ENCODE measurements at regions not wholly inside any gene's neighbourhood (a gene's known extent, or its start where the extent isn't known, plus 50 kb on each side); places are given as distances from the start of the nearest gene placed in this dataset.

DNA sequence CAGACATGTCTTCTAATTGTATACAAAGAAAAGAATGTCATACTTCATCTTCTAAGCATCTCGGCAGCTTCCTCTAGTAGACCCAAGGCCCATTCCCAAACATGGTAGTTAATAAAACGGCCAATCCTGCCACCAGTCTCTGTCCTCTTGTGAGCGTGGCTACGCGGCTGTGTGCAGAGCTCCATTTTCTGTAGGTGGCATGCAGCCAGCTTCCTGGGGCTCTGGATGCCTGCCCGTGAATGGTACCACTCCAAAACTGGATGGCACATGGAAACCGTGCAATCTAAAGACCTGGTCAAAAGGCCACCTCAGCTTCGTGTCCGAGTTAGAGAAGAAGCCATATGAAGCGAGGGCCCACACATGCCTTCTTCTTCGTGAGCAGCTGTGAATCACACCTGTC is 110.7 kb downstream of the SIPA1L2 start:
- H3K27me3 ChIP-seq (ENCODE audit: control insufficient read depth, extremely low read depth, insufficient read depth, low read length) = no peaks in the 10 kb centered on the region
- no peaks in the 10 kb centered on the region for H3K79me2 ChIP-seq (ENCODE audit: control insufficient read depth, insufficient read depth, low read length)
- no peak for TF ChIP-seq EZH2 (IDR thresholded peaks at IDR 0.05; ENCODE audit: low read length)
- TF ChIP-seq, protein P1, sequence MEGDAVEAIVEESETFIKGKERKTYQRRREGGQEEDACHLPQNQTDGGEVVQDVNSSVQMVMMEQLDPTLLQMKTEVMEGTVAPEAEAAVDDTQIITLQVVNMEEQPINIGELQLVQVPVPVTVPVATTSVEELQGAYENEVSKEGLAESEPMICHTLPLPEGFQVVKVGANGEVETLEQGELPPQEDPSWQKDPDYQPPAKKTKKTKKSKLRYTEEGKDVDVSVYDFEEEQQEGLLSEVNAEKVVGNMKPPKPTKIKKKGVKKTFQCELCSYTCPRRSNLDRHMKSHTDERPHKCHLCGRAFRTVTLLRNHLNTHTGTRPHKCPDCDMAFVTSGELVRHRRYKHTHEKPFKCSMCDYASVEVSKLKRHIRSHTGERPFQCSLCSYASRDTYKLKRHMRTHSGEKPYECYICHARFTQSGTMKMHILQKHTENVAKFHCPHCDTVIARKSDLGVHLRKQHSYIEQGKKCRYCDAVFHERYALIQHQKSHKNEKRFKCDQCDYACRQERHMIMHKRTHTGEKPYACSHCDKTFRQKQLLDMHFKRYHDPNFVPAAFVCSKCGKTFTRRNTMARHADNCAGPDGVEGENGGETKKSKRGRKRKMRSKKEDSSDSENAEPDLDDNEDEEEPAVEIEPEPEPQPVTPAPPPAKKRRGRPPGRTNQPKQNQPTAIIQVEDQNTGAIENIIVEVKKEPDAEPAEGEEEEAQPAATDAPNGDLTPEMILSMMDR (optimal IDR thresholded peaks at IDR 0.05 in 1 of 3, IDR thresholded peaks at IDR 0.05 in 1 of 3, conservative IDR thresholded peaks at IDR 0.05 in 1 of 3; ENCODE audit: extremely low read depth in 1 of 3, insufficient read depth in 2 of 3, low read length in 3 of 3) = no peak
- no peaks in the 10 kb centered on the region for H3K36me3 ChIP-seq (ENCODE audit: control insufficient read depth in 2 of 2, extremely low read depth in 1 of 2, insufficient read depth in 2 of 2, low read length in 2 of 2)
- H3K9me3 ChIP-seq (ENCODE audit: control insufficient read depth, low read depth, low read length) = no peaks in the 10 kb centered on the region
- dilution Hi-C loops (cut with MboI; ENCODE audit: extremely low pct_ligation_motif_present, low sequenced_read_pairs) = no loop called here
- no peak overlapping the region for H3K4me2 ChIP-seq (ENCODE audit: control insufficient read depth, extremely low read depth, insufficient read depth, low read depth, low read length)
- peaks cover 6% of the 10 kb centered on the region for H3K4me1 ChIP-seq (ENCODE audit: control insufficient read depth, extremely low read depth, insufficient read depth, low read length)
- no peak overlapping the region for H3K9ac ChIP-seq (ENCODE audit: control insufficient read depth, extremely low read depth, insufficient read depth, low read length)
- FAIRE-seq = no peak
- H3K9me1 ChIP-seq (ENCODE audit: control insufficient read depth, extremely low read depth, insufficient read depth, low read length) = no peaks in the 10 kb centered on the region
- no peak overlapping the region for H3K27ac ChIP-seq (ENCODE audit: control insufficient read depth, insufficient read depth, low read length)
- no peak overlapping the region for H2AFZ ChIP-seq (ENCODE audit: control insufficient read depth, low read length)
- no peak for DNase-seq (ENCODE audit: low read depth, low spot score)
- H4K20me1 ChIP-seq (ENCODE audit: control insufficient read depth, extremely low read depth, insufficient read depth, low read length) = no peaks in the 10 kb centered on the region
- no peak overlapping the region for H3K4me3 ChIP-seq (ENCODE audit: control insufficient read depth in 2 of 3, extremely low read depth in 1 of 3, insufficient read depth in 2 of 3, low read depth in 1 of 3, low read length in 3 of 3)

DNA sequence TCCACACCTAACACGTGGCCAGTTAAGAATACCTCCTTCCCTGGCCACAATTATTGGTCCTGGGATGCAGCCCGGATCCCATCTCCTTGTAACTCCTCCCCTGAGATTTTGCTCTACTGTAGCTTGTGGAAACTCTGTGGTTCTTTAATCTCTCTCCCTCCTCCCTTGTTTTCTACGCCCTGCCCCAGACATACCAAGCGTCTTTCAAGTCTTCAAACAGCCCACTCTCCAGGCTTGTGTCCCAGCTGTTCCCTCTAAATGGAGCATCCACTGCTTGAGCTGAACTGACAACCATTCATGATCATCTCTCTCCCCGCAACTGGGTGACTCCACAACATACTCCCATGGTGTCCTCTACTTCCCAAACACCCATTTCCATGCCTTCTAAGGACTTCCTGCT is 111.6 kb downstream of the SIPA1L2 start:
- Histone ChIP-seq H3K27me3 (ENCODE audit: control insufficient read depth, extremely low read depth, insufficient read depth, low read length) (no peaks in the 10 kb centered on the region), H3K36me3 (ENCODE audit: control insufficient read depth in 2 of 2, extremely low read depth in 1 of 2, insufficient read depth in 2 of 2, low read length in 2 of 2) (no peaks in the 10 kb centered on the region), H3K9ac (ENCODE audit: control insufficient read depth, extremely low read depth, insufficient read depth, low read length) (no peak overlapping the region), H3K4me2 (ENCODE audit: control insufficient read depth, extremely low read depth, insufficient read depth, low read depth, low read length) (no peak overlapping the region), H3K27ac (ENCODE audit: control insufficient read depth, insufficient read depth, low read length) (no peak overlapping the region), H2AFZ (ENCODE audit: control insufficient read depth, low read length) (no peak overlapping the region), H3K79me2 (ENCODE audit: control insufficient read depth, insufficient read depth, low read length) (no peaks in the 10 kb centered on the region), H3K4me3 (ENCODE audit: control insufficient read depth in 2 of 3, extremely low read depth in 1 of 3, insufficient read depth in 2 of 3, low read depth in 1 of 3, low read length in 3 of 3) (no peak overlapping the region), H4K20me1 (ENCODE audit: control insufficient read depth, extremely low read depth, insufficient read depth, low read length) (no peaks in the 10 kb centered on the region), H3K9me3 (ENCODE audit: control insufficient read depth, low read depth, low read length) (no peaks in the 10 kb centered on the region), H3K4me1 (ENCODE audit: control insufficient read depth, extremely low read depth, insufficient read depth, low read length) (peaks cover 6% of the 10 kb centered on the region), H3K9me1 (ENCODE audit: control insufficient read depth, extremely low read depth, insufficient read depth, low read length) (no peaks in the 10 kb centered on the region)
- no peak for FAIRE-seq
- TF ChIP-seq, protein P1 (optimal IDR thresholded peaks at IDR 0.05 in 1 of 3, IDR thresholded peaks at IDR 0.05 in 1 of 3, conservative IDR thresholded peaks at IDR 0.05 in 1 of 3; ENCODE audit: extremely low read depth in 1 of 3, insufficient read depth in 2 of 3, low read length in 3 of 3) = no peak
- no peak for TF ChIP-seq EZH2 (IDR thresholded peaks at IDR 0.05; ENCODE audit: low read length)
- dilution Hi-C loops (cut with MboI; ENCODE audit: extremely low pct_ligation_motif_present, low sequenced_read_pairs) = no loop called here
- no peak for DNase-seq (ENCODE audit: low read depth, low spot score)

Data from keratinocyte (primary cell).